Left renal pelvis (tissue), 4 donors: ENCODE measurements at regions not wholly inside any gene's neighbourhood (a gene's known extent, or its start where the extent isn't known, plus 50 kb on each side); places are given as distances from the start of the nearest gene placed in this dataset.

ENCODE experiments used
- DNase-seq, 4 donors: peaks; one replicate each; pipeline ENCODE4 v3.0.0-alpha.2; 2013; ENCODE audit warnings: low read depth in 4 of 4, low spot score in 3 of 4

DNA sequence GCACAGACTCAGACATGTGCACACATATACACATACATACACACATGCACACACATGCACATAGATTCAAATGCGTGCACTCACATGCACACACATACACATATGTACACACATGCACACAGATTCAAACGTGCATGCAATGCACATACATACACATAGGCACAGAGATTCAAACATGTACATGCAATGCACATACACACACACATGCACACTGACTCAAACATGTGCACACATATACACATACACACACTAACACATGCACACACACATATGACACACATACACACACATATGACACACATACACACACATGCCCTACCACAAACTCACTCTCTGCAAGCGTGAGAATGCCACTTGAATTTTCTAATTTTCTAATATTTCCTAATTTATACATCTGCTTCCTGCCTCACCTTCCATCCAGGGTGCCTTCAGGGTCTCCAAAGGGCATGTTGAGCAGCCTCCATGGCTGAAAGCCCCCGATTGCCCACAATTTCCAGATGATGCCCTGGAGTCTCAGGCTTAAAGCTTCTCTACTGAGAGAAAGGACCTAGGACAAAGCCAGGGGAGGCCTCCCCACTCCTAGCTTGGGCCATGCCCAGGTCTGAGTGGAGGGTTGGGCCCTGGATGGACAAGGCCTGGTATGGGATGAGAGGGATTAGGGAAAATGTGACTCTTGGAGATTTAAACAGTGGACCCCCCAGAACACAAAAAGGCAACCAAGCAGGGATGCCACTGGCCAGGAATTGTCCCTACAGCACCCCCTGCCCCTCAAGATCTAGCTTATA lies 487.1 kb downstream of the TCERG1L start:
- no peak for DNase-seq

- no peak for DNase-seq
These were observed 477.9 kb downstream of the TCERG1L start for GRCh38 chr10:130833596-130833995.

GRCh38 chr10:130834170-130834569 lies 477.4 kb downstream of the TCERG1L start:
- no peak for DNase-seq

DNA sequence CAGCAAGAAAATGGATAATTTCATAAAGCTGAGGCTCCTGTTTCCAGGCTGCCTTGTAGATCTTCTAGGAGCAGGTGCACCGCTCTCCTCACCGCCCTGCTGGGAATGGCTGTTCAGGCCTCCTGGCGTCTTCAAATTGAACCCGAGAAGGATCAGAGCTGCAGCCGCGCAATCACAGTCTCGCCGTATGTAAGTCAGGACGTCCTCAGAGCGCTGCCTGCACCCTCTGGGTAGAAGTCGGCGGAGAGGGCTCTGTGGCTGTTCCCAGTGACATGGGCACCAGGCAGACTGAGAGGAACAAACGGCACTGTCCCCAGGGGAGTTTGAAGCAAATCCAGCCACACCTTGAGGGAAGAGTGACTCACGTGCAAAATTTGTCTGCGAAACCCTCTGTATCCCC lies 476.9 kb downstream of the TCERG1L start:
- DNase-seq: no peak

DNA sequence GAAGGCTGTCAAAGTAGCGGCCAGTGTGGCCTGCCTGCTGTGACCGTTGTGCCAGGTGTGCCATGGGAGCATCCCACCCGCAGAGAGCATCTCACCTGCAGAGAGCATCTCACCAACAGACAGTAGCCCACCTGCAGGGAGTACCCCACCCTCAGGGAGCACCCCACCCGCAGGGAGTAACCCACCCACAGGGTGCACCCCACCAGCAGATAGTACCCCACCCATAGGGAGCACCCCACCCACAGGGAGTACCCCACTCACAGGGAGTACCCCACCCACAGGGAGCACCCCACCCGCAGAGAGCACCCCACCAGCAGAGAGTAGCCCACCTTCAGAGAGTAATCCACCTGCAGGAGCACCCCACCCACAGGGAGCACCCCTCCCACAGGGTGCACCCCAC lies 476.5 kb downstream of the TCERG1L start:
- no peak for DNase-seq

- DNase-seq: no peak
These were observed 475.2 kb downstream of the TCERG1L start for GRCh38 chr10:130836344-130836743.

DNA sequence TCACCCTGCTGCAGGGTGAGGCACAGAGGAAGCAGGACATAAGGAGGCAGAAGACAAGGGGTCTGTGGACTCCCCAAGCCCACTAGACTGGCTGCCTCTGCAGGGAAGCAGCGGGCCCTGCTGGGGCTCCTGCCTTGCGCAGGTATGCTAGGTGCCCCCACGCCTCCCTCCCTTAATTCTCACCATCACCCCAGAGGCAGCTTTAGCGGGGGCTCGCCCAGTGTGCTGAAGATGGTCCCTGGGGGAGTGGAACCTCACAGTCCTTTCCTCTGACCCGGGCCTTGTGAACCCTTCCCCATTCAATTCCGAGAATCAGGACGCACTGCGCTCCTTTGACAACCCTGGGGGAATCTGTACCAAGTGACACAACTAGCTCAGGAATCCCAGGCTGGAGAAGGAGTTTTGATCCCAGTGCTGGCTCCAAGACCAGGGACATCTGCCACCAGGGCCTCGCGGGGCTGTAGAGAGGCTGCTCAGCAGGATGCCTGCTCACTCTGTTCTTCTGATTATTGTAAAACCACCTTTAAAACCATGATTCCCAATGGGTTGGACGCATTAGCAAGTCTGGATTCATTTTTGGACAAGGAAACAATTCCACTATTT lies 468.4 kb downstream of the TCERG1L start:
- DNase-seq: no peak

GRCh38 chr10:130844310-130844709 lies 467.2 kb downstream of the TCERG1L start:
- no peak for DNase-seq

DNA sequence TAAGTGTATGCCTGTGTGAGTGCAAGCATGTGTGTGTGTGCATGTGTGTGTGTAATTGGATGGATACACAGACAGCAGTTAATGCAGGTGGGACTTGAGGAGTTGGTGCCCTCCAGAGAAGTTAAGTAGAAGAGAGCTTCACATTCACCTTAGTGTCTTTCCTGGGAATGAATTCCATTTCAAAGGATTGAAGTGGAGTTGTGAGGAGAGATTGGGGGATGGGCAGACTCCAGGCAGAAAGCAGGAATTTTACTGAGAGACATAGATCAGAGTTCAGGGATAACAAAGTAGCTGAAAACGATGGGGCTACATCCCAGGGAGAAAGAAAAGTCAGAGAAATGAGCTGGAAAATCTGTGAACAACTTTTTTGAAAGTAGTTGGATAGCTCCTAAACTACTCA lies 464.4 kb downstream of the TCERG1L start:
- DNase-seq: no peak

DNA sequence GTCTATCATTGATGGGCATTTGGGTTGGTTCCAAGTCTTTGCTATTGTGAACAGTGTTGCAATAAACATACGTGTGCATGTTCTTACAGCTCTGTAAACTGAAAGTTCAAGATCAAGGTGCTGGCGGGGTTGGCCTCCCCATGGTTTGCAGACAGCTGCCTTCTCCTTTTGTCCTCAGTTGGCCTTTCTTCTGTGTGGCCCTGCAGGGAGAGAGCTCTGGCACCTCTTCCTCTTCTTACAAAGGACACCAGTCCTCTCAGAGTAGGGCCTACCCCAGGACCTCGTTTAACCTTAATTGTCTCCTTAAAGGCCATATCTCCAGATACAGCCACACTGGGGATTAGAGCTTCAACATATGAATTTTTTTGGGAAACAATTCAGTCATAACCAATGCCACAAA lies 462.7 kb downstream of the TCERG1L start:
- DNase-seq: no peak

DNA sequence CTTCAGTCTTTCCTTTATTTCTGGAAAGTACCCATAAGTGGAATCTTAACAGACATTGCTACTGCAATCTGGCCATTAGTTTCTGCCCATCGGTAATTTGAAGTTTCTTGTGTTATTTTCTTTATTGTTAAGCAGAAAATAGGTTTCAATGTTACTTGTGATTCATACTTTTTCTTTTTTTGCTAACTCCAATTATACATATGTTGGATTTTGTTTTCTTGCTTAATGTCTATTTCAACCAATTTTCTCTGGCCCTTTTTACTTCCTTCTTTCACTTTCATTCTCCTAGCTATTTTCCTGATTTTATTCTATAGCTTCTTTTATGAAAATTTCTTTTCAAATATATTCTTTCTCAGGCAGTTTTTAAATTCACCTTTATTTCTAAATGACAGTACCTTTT lies 457.4 kb downstream of the TCERG1L start:
- DNase-seq: no peak

DNA sequence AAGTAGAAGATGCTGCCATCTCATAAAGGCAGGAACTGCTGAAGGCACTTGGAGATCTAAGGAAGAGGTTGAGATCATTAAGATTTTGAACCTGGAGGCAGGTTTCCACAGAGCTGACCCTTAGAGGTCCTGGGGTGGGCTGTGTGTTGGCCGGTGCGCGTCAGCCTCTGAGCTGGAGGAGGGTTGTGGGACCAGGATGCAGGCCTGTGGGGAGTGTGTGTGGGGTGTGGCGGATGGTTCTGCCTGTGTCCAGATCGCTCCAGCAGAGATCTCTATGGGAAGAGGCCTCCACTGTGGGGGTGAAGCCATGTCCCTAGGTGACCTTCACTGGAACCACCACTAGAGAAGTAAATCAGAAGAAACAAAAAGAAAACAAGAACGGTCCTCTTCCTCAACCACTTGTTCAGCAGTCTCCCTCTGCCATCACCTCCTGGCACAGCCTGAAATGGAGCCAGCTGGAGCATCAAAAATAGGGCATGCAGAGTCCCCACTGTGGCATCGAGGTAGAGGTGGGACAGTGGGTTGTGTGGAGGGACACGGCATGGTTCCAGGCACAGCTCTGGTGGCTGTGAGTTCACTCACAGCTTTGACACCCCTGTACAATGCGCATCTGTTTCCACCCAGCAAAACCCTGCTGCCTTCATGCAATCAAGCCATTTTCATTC lies 453.8 kb downstream of the TCERG1L start:
- no peak for DNase-seq

DNA sequence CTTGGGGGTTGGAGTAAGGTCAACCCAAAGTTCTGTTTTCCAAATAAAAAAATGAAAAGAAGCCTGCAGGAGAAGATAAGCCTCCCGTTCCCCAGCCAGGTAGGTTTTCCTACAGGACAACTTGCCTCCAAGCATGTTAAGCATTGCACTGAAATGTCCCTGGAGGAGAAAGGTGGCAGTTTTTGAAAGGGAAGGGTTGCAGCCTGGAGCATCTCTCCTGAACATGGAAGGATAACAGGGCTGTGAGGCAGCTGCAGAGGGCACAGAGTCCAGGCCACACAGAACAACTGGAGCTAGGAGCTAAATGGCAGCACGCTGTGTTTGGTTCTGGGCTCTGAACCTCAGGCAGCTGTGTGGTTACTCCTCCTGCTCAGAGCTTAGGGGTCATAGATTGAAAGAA lies 452.9 kb downstream of the TCERG1L start:
- no peak for DNase-seq

DNA sequence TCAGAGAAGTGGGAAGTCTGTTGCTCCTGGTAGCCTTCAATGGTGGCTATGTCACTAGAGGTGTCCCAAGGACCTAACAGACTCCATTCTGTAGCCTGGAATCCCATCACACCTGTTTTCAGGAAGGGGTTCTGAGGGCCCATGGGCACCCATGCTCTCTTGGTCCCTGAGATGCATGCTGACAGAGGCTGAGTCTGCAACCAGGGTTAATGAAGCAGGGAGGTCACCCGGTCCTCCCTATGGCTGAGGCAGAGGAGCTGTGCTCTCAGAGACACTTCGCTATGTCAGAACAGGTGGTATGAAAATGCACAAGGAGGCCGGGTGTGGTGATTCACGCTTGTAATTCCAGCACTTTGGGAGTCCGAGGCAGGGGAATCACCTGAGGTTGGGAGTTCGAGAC lies 452.1 kb downstream of the TCERG1L start:
- no peak for DNase-seq

GRCh38 chr10:130862122-130862521 lies 449.4 kb downstream of the TCERG1L start:
- DNase-seq: no peak

- DNase-seq: no peak
These were observed 448.9 kb downstream of the TCERG1L start for GRCh38 chr10:130862626-130863025.

- no peak for DNase-seq
These were observed 448.5 kb downstream of the TCERG1L start for GRCh38 chr10:130863044-130863443.

GRCh38 chr10:130864961-130865818 lies 446.3 kb downstream of the TCERG1L start:
- no peak for DNase-seq

DNA sequence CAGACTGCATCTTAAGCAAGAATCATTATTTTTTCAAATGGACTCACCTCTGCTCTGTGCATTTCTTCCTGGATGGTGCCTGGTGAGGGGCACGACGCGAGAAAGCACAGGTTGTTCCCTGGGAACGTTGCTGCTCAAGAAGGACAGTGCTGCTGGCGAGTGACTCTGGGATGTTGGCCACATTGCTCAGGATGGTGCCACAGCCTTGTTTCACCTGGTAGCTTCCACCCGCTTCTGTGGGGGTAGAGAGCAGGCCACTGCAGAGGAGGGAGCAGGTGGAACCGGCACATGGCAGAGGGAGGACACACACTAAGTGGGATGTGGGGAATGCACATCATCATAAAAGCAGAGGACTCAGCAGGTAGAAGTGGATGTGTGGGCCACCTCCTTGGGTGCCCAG lies 444.7 kb downstream of the TCERG1L start:
- DNase-seq: no peak

DNA sequence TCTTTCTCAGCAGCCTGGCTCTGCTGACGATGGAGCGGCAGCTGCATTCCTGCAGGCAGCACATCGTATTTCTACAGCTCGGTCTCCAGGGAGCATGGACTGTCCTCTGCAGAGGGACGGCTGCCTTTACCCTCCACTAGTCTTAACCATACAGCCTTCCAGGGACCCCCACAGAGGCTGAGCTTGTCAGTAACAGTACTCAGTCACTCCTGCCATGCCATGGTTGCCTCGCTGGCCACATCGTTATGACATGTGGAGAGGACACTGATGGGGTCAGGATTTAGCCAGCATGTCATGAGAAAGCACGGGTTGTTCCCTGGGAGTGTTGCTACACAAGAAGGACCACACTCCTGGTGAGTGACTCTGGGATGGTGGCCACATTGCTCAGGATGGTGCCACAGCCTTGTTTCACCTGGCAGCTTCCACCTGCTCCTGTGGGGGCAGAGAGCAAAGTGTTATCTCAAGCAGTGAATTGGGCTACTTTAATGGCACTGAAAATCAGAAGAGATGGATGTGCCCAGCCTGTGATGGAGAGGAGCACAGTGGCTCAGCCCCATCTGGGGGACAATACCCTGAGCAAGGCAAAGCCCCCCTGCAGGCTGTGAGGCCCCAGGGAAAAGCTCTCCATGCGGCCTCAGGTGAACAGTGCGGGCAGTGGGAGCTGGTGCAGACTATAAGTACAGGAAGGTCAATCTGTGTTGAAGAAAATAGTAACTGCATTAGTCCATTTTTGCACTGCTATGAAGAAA lies 443.9 kb downstream of the TCERG1L start:
- no peak for DNase-seq
